SU-DHL-6 (cell line): ENCODE measurements at regions not wholly inside any gene's neighbourhood (a gene's known extent, or its start where the extent isn't known, plus 50 kb on each side); places are given as distances from the start of the nearest gene placed in this dataset.
"Not testable (repeated sequence)": the region's sequence is repeated elsewhere in the genome, so short reads cannot be mapped to it uniquely, and the experiment has no call there.

Experiments
- CTCF ChIP-seq: fragments of 200-600 bp; sonication (generic); IDR thresholded peaks from one replicate; pipeline ENCODE4 v1.5.1; 2017; ENCODE audit warnings: antibody characterized with exemption, mild to moderate bottlenecking, low read length, moderate library complexity; ENCODE audit not compliant: insufficient read depth, poor library complexity, severe bottlenecking
- EZH2phosphoT487 ChIP-seq: fragments of 200-600 bp; sonication (generic), shearing (Covaris generic); conservative IDR thresholded peaks from 2 replicates; pipeline ENCODE4 v1.6.1; 2018; ENCODE audit warnings: mild to moderate bottlenecking, antibody characterized with exemption, low read length, moderate library complexity, mixed read lengths

DNA sequence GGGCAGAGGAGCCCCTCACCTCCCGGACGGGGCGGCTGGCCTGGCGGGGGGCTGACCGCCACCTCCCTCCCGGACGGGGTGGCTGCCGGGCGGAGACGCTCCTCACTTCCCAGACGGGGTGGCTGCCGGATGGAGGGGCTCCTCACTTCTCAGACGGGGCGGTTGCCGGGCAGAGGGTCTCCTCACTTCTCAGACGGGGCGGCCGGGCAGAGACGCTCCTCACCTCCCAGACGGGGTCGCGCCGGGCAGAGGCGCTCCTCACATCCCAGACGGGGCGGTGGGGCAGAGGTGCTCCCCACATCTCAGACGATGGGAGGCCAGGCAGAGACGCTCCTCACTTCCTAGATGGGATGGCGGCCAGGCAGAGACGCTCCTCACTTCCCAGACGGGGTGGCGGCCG, 1615.9 kb upstream of the C9orf72 start:
- not testable (repeated sequence) for TF ChIP-seq CTCF, EZH2phosphoT487
